Liver (tissue), 8 donors: ENCODE measurements at regions not wholly inside any gene's neighbourhood (a gene's known extent, or its start where the extent isn't known, plus 50 kb on each side); places are given as distances from the start of the nearest gene placed in this dataset.

Experiments
- DNase-seq: peaks from one replicate; pipeline ENCODE4 v3.0.0-alpha.2; 2017; ENCODE audit warnings: low spot score
- H3K27ac ChIP-seq, 2 donors: one replicate each; pipeline ENCODE4 v1.7.0; 2013; ENCODE audit warnings: inconsistent platforms in 2 of 2, low read length in 2 of 2, control low read depth in 1 of 2, low read depth in 1 of 2, mild to moderate bottlenecking in 1 of 2
- H3K27me3 ChIP-seq, 4 donors: one replicate each; pipeline versions ENCODE4 v1.6.1 to v1.7.0; 2013; ENCODE audit warnings: low read length in 3 of 4, inconsistent platforms in 1 of 4, mild to moderate bottlenecking in 1 of 4, moderate library complexity in 1 of 4; ENCODE audit not compliant: control insufficient read depth in 4 of 4, insufficient read depth in 4 of 4
- H3K36me3 ChIP-seq, 4 donors: one replicate each; pipeline versions ENCODE4 v1.6.1 to v1.7.0; 2013; ENCODE audit warnings: low read length in 3 of 4, mild to moderate bottlenecking in 3 of 4, low read depth in 1 of 4, moderate library complexity in 1 of 4; ENCODE audit not compliant: control insufficient read depth in 4 of 4, insufficient read depth in 3 of 4
- H3K4me1 ChIP-seq, 4 donors: one replicate each; pipeline versions ENCODE4 v1.6.1 to v1.7.0; 2013; ENCODE audit warnings: low read length in 3 of 4, mild to moderate bottlenecking in 3 of 4, moderate library complexity in 1 of 4; ENCODE audit not compliant: control insufficient read depth in 4 of 4, insufficient read depth in 4 of 4
- H3K4me3 ChIP-seq, 3 donors: one replicate each; pipeline versions ENCODE4 v1.6.1 to v1.7.0; 2013; ENCODE audit warnings: low read length in 3 of 3, control low read depth in 1 of 3, low read depth in 1 of 3, mild to moderate bottlenecking in 1 of 3
- H3K9ac ChIP-seq, 2 donors: one replicate each; pipeline ENCODE4 v1.7.0; 2013; ENCODE audit warnings: low read length in 2 of 2, mild to moderate bottlenecking in 2 of 2, moderate library complexity in 2 of 2, control low read depth in 1 of 2, low read depth in 1 of 2
- H3K9me3 ChIP-seq, 4 donors: one replicate each; pipeline versions ENCODE4 v1.6.1 to v1.7.0; 2013; ENCODE audit warnings: low read length in 3 of 4; ENCODE audit not compliant: control insufficient read depth in 4 of 4
- ATF3 ChIP-seq: IDR thresholded peaks from 2 replicates; pipeline ENCODE4 v1.6.1; 2016; ENCODE audit warnings: antibody characterized with exemption
- CTCF ChIP-seq: fragments of 150-350 bp; IDR thresholded peaks from 2 replicates; pipeline ENCODE4 v1.5.1; 2017; ENCODE audit warnings: improper control_type of control experiment, low read depth, low read length; ENCODE audit not compliant: missing input control
- EGR1 ChIP-seq, 2 donors: IDR thresholded peaks; 2 replicates each; pipeline ENCODE4 v1.6.1; 2016 to 2018; ENCODE audit warnings: antibody characterized with exemption in 2 of 2, low read depth in 2 of 2
- FOXA1 ChIP-seq: IDR thresholded peaks from 2 replicates; pipeline ENCODE4 v1.6.1; 2016; ENCODE audit warnings: antibody characterized with exemption
- FOXA2 ChIP-seq: IDR thresholded peaks from 2 replicates; pipeline ENCODE4 v1.6.1; 2016; ENCODE audit warnings: antibody characterized with exemption
- GABPA ChIP-seq, 2 donors: IDR thresholded peaks in 1 of 2; conservative IDR thresholded peaks in 1 of 2; 2 replicates each; pipeline ENCODE4 v1.6.1; 2016; ENCODE audit warnings: antibody characterized with exemption in 2 of 2, mild to moderate bottlenecking in 1 of 2, moderate library complexity in 1 of 2
- HNF4A ChIP-seq, 2 donors: conservative IDR thresholded peaks; 2 replicates each; pipeline ENCODE4 v1.6.1; 2016; ENCODE audit warnings: antibody characterized with exemption in 2 of 2, mild to moderate bottlenecking in 2 of 2
- HNF4G ChIP-seq: IDR thresholded peaks from 2 replicates; pipeline ENCODE4 v1.6.1; 2016; ENCODE audit warnings: antibody characterized with exemption
- JUND ChIP-seq, 2 donors: IDR thresholded peaks; 2 replicates each; pipeline ENCODE4 v1.6.1; 2016; ENCODE audit warnings: antibody characterized with exemption in 2 of 2
- MAX ChIP-seq: IDR thresholded peaks from 2 replicates; pipeline ENCODE4 v1.6.1; 2016; ENCODE audit warnings: antibody characterized with exemption
- NR2F2 ChIP-seq: IDR thresholded peaks from 2 replicates; pipeline ENCODE4 v1.6.1; 2016; ENCODE audit warnings: antibody characterized with exemption
- RAD21 ChIP-seq, 2 donors: IDR thresholded peaks; 2 replicates each; pipeline ENCODE4 v1.6.1; 2016; ENCODE audit warnings: antibody characterized with exemption in 2 of 2, mild to moderate bottlenecking in 2 of 2
- RXRA ChIP-seq, 2 donors: IDR thresholded peaks; 2 replicates each; pipeline ENCODE4 v1.6.1; 2017 to 2018; ENCODE audit warnings: antibody characterized with exemption in 2 of 2, mild to moderate bottlenecking in 1 of 2
- SP1 ChIP-seq: IDR thresholded peaks from 2 replicates; pipeline ENCODE4 v1.6.1; 2018; ENCODE audit warnings: antibody characterized with exemption, mild to moderate bottlenecking
- TAF1 ChIP-seq: conservative IDR thresholded peaks from 2 replicates; pipeline ENCODE4 v1.6.1; 2016; ENCODE audit warnings: antibody characterized with exemption, mild to moderate bottlenecking
- YY1 ChIP-seq: IDR thresholded peaks from 2 replicates; pipeline ENCODE4 v1.6.1; 2016; ENCODE audit warnings: antibody characterized with exemption, mild to moderate bottlenecking
- ZBTB33 ChIP-seq: IDR thresholded peaks from 2 replicates; pipeline ENCODE4 v1.6.1; 2016; ENCODE audit warnings: antibody characterized with exemption
- WGBS: extraction: QIAGEN DNeasy Blood & Tissue Kit; methylation state at CpG from one replicate; pipeline ENCODE4 v1.1.7; 2013; 5-methylcytosine and 5-hydroxymethylcytosine counted together
- donor health status: healthy.
- donor health status: healthy.
- donor health status: healthy.
- donor health status: healthy.
- donor health status: healthy.

GRCh38 chr7:130938661-130939060 lies 204.7 kb upstream of the KLF14 start (continued):
- TF ChIP-seq ZBTB33: no peak
- no peak for TF ChIP-seq MAX
- no peak for TF ChIP-seq YY1
- no peak for TF ChIP-seq FOXA1
- no peak for TF ChIP-seq JUND (IDR thresholded peaks at IDR 0.05)
- no peak for TF ChIP-seq RAD21 (IDR thresholded peaks at IDR 0.05)
- no peak for TF ChIP-seq HNF4G
- no peak for TF ChIP-seq TAF1
- no peak for TF ChIP-seq SP1
- no peak for TF ChIP-seq ATF3
- TF ChIP-seq FOXA2: no peak
- TF ChIP-seq NR2F2: no peak
- TF ChIP-seq EGR1 (IDR thresholded peaks at IDR 0.05; ENCODE audit: low read depth in 2 of 2): no peak

GRCh38 chr7:130939321-130940095 lies 205.5 kb upstream of the KLF14 start:
- Histone ChIP-seq H3K4me1 (peaks cover 2 to 11% (median 3%) of the 10 kb centered on the region in 4 donors), H3K9me3 (no peaks in the 10 kb centered on the region), H3K36me3 (peaks cover 0 to 6% (median 0%) of the 10 kb centered on the region in 4 donors), H3K9ac (peak overlapping the region; percentile 42 to 99), H3K27ac (peak overlapping the region; percentile 59 to 70), H3K4me3 (peak overlapping the region; percentile 47 to 94 (median 71)), H3K27me3 (no peaks in the 10 kb centered on the region)
- DNase-seq: no peak
- WGBS: 32% methylated on average over 3 of the region's 3 CpGs
- TF ChIP-seq GABPA (IDR thresholded peaks at IDR 0.05 in 1 of 2, conservative IDR thresholded peaks at IDR 0.05 in 1 of 2) (no peak), RAD21 (IDR thresholded peaks at IDR 0.05) (peak; percentile 21 to 50), YY1 (peak; percentile 37)

- 29% methylated on average over 2 of the region's 2 CpGs for WGBS
- H3K4me1 ChIP-seq: peaks cover 2 to 11% (median 4%) of the 10 kb centered on the region in 4 donors
- H3K27me3 ChIP-seq: no peaks in the 10 kb centered on the region
- peak overlapping the region; percentile 47 to 94 (median 71) for H3K4me3 ChIP-seq
- H3K27ac ChIP-seq: peak overlapping the region; percentile 89 to 93
- no peaks in the 10 kb centered on the region for H3K9me3 ChIP-seq
- H3K36me3 ChIP-seq: peaks cover 0 to 6% (median 0%) of the 10 kb centered on the region in 4 donors
- no peak for TF ChIP-seq SP1
- peak; percentile 82 for TF ChIP-seq YY1
- H3K9ac ChIP-seq: peak overlapping the region; percentile 92 to 99
- no peak for DNase-seq
Measured at GRCh38 chr7:130940326-130940725, 206.3 kb upstream of the KLF14 start.

- DNase-seq: no peak
- H3K27ac ChIP-seq: peak overlapping the region; percentile 89 to 93
- H3K4me3 ChIP-seq: peak overlapping the region; percentile 47 to 94 (median 65)
- 14% methylated on average over 7 of the region's 7 CpGs for WGBS
- H3K9me3 ChIP-seq: no peaks in the 10 kb centered on the region
- no peaks in the 10 kb centered on the region for H3K27me3 ChIP-seq
- peaks cover 0 to 4% (median 0%) of the 10 kb centered on the region in 4 donors for H3K36me3 ChIP-seq
- peak overlapping the region; percentile 92 to 99 for H3K9ac ChIP-seq
- peaks cover 2 to 15% (median 4%) of the 10 kb centered on the region in 4 donors for H3K4me1 ChIP-seq
- no peak for TF ChIP-seq HNF4A (conservative IDR thresholded peaks at IDR 0.05)
- no peak for TF ChIP-seq YY1
- TF ChIP-seq RAD21 (IDR thresholded peaks at IDR 0.05): no peak
- TF ChIP-seq TAF1: no peak
- TF ChIP-seq EGR1 (IDR thresholded peaks at IDR 0.05; ENCODE audit: low read depth in 2 of 2): no peak
- no peak for TF ChIP-seq ATF3
- no peak for TF ChIP-seq SP1
- no peak for TF ChIP-seq HNF4G
- no peak for TF ChIP-seq RXRA (IDR thresholded peaks at IDR 0.05)
- no peak for TF ChIP-seq JUND (IDR thresholded peaks at IDR 0.05)
- no peak for TF ChIP-seq FOXA1
- TF ChIP-seq ZBTB33: no peak
- no peak for TF ChIP-seq CTCF
- no peak for TF ChIP-seq GABPA (IDR thresholded peaks at IDR 0.05 in 1 of 2, conservative IDR thresholded peaks at IDR 0.05 in 1 of 2)
- no peak for TF ChIP-seq NR2F2
Measured at GRCh38 chr7:130940907-130941306, 206.9 kb upstream of the KLF14 start.
